PC-9 (cell line): ENCODE measurements at regions not wholly inside any gene's neighbourhood (a gene's known extent, or its start where the extent isn't known, plus 50 kb on each side); places are given as distances from the start of the nearest gene placed in this dataset.

ENCODE experiments used
- CTCF ChIP-seq: fragments of 200-600 bp; sonication (generic); conservative IDR thresholded peaks from 2 replicates; pipeline ENCODE4 v1.6.1; 2017; ENCODE audit warnings: mixed run types, antibody characterized with exemption, mild to moderate bottlenecking, moderate library complexity
- EZH2 ChIP-seq: fragments of 200-600 bp; sonication (generic); IDR thresholded peaks from 2 replicates; pipeline ENCODE4 v1.8.0; 2017; ENCODE audit warnings: antibody characterized with exemption, low read depth

DNA sequence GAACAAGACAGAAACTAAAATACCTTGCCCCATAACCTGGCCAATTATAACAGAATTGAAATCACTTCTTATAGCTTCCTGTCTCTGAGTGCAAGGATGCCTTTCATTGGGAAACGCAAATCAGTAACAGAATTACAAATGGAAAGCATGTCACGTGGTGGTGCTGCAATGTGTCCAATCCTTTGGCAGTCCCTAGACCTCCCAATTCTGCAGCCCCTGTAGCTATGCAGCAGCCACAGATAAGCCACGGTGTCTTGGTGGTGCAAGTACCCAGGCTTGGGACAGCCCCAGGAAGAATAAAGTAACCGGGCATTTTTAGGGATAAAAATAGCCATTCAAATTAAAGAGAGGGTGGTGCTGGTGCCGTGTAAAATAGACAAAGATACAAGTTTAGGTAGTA, 134.6 kb upstream of the CCN2 start:
- TF ChIP-seq EZH2 (no peak), CTCF (no peak)
